ENCODE measurements at regions not wholly inside any gene's neighbourhood (a gene's known extent, or its start where the extent isn't known, plus 50 kb on each side); places are given as distances from the start of the nearest gene placed in this dataset.

GRCh38 chr9:17859228-17859627 is 280.4 kb downstream of the SH3GL2 start:
- Mint-ChIP-seq H3K4me3 (no peak overlapping the region), H3K4me1 (no peaks in the 10 kb centered on the region), H3K36me3 (ENCODE audit: low read depth) (no peaks in the 10 kb centered on the region), H3K27me3 (no peaks in the 10 kb centered on the region), H3K9me3 (peaks cover 2% of the 10 kb centered on the region), H3K27ac (no peak overlapping the region)
- intact Hi-C loops (cut with micrococcal nuclease) = no loop called here
- DNase-seq (no peak), ATAC-seq (ENCODE audit: low read depth) (no peak)
- POLR2A ChIA-PET = no interaction called here
- CTCF ChIA-PET = no interaction called here
- no peak for TF ChIP-seq CTCF (IDR thresholded peaks at IDR 0.05)

GRCh38 chr9:17859987-17860386 is 281.1 kb downstream of the SH3GL2 start:
- TF ChIP-seq CTCF (IDR thresholded peaks at IDR 0.05) = no peak
- H3K36me3 Mint-ChIP-seq (ENCODE audit: low read depth) = no peaks in the 10 kb centered on the region
- no peak overlapping the region for H3K4me3 Mint-ChIP-seq
- ChIA-PET CTCF (no interaction called here), POLR2A (no interaction called here)
- no peaks in the 10 kb centered on the region for H3K27me3 Mint-ChIP-seq
- ATAC-seq (ENCODE audit: low read depth) (no peak), DNase-seq (no peak)
- intact Hi-C loops (cut with micrococcal nuclease) = no loop called here
- peaks cover 2% of the 10 kb centered on the region for H3K9me3 Mint-ChIP-seq
- no peaks in the 10 kb centered on the region for H3K4me1 Mint-ChIP-seq
- H3K27ac Mint-ChIP-seq = no peak overlapping the region

- ChIA-PET POLR2A (no interaction called here), CTCF (no interaction called here)
- H3K27me3 Mint-ChIP-seq = no peaks in the 10 kb centered on the region
- no peak overlapping the region for H3K4me3 Mint-ChIP-seq
- intact Hi-C loops (cut with micrococcal nuclease) = no loop called here
- ATAC-seq (ENCODE audit: low read depth) = no peak
- H3K36me3 Mint-ChIP-seq (ENCODE audit: low read depth) = no peaks in the 10 kb centered on the region
- no peak overlapping the region for H3K27ac Mint-ChIP-seq
- peaks cover 2% of the 10 kb centered on the region for H3K9me3 Mint-ChIP-seq
- no peaks in the 10 kb centered on the region for H3K4me1 Mint-ChIP-seq
- no peak for DNase-seq
- TF ChIP-seq CTCF (IDR thresholded peaks at IDR 0.05) = no peak
Observed at GRCh38 chr9:17862101-17862500, 283.2 kb downstream of the SH3GL2 start.

- Mint-ChIP-seq H3K36me3 (ENCODE audit: low read depth) (no peaks in the 10 kb centered on the region), H3K9me3 (peaks cover 2% of the 10 kb centered on the region), H3K4me1 (no peaks in the 10 kb centered on the region), H3K27me3 (no peaks in the 10 kb centered on the region), H3K27ac (no peak overlapping the region), H3K4me3 (no peak overlapping the region)
- intact Hi-C loops (cut with micrococcal nuclease) = no loop called here
- DNase-seq (no peak), ATAC-seq (ENCODE audit: low read depth) (no peak)
- no peak for TF ChIP-seq CTCF (IDR thresholded peaks at IDR 0.05)
- CTCF ChIA-PET = no interaction called here
- POLR2A ChIA-PET = no interaction called here
Observed at GRCh38 chr9:17862629-17863028, 283.8 kb downstream of the SH3GL2 start.

DNA sequence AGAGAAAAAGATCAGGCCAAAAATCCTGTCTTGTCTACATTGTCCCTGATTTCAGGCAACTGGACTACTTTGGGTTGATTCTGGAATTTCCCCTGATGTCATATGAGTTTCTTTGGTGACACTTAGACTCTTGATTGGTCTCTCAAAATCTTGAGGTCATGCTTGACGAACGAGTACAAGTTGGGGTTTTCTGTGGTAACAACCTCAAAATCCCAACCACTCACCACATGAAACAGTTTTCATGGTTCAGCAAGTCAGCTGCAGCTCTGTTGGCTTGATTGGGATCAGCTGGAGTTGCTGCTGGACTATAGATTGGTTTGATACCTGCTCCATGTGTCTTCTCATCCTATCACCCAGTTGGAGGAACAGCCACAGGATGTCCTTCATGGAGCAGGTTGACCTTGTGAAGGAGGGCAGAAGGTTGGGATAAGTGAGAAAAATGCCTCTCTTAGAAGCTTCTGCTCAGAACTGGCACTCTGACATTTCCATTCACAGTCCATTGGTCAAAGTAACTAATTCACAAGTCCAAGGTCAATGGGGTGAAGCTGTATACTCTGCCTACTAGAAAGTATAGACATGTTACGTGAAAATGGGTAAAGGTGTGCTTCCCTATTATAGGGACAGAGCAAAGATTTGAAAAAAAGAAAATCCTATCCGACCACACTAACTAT is 284.5 kb downstream of the SH3GL2 start:
- no peaks in the 10 kb centered on the region for H3K4me1 Mint-ChIP-seq
- H3K27me3 Mint-ChIP-seq = no peaks in the 10 kb centered on the region
- ATAC-seq (ENCODE audit: low read depth) (no peak), DNase-seq (no peak)
- intact Hi-C loops (cut with micrococcal nuclease) = no loop called here
- no peak overlapping the region for H3K4me3 Mint-ChIP-seq
- peaks cover 2% of the 10 kb centered on the region for H3K9me3 Mint-ChIP-seq
- ChIA-PET POLR2A (no interaction called here), CTCF (no interaction called here)
- TF ChIP-seq CTCF (IDR thresholded peaks at IDR 0.05) = no peak
- H3K27ac Mint-ChIP-seq = no peak overlapping the region
- no peaks in the 10 kb centered on the region for H3K36me3 Mint-ChIP-seq (ENCODE audit: low read depth)

All from activated B cell treated with CpG ODN at 0.5 μM for 24 hours (primary cell).